ENCODE measurements at regions not wholly inside any gene's neighbourhood (a gene's known extent, or its start where the extent isn't known, plus 50 kb on each side); places are given as distances from the start of the nearest gene placed in this dataset.
"Not testable (repeated sequence)": the region's sequence is repeated elsewhere in the genome, so short reads cannot be mapped to it uniquely, and the experiment has no call there.

DNA sequence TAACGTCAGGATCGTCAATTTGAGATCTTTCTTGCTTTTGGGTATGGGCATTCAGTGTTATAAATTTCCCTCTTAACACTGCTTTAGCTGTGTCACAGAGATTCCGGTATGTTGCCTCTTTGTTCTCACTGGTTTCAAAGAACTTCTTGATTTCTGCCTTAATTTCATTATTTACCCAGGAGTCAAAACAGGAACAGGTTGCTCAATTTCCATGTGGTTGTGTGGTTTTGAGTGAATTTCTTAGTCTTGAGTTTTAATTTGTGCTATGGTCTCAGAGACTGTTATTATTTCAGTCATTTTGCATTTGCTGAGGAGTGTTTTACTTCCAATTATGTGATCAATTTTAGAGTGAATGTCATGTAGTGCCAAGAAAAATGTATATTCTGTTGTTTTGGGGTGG lies 153.1 kb downstream of the PCDH17 start:
- no peak for DNase-seq

DNA sequence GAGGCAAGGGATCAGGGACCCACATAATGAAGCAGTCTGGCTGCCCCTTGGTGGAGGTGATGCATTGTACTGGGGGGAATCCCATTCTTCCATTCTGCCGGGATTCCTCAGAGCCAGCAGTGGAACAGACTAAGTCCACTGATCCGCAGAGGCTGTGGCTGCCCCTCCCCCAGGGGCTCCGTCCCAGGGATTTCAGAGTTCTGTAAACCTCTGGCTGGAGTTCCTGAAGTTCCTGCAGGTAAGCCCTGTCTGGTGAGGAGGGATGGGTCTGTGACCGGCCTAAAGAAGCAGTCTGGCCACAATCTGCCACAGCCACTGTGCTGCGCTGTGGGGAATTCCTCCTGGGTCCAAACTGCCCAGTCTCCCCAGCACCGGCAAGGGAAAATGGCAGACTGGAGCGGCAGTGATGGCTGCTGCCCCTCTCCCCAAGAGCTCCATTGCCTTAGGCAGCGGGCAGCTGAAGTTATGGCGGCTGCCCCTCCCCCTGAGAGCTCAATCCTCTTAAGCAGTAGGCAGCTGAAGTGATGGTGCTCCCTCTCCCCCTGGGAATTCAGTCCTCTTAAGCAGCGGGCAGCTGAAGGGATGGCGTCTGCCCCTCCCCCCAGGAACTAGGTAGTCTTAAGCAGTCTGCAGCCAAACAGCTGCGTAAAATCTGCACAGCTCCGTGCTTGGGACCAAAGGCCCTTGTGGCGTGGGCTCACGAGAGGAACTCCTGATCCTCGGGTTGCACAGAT lies 155.7 kb downstream of the PCDH17 start:
- no peak for DNase-seq

DNA sequence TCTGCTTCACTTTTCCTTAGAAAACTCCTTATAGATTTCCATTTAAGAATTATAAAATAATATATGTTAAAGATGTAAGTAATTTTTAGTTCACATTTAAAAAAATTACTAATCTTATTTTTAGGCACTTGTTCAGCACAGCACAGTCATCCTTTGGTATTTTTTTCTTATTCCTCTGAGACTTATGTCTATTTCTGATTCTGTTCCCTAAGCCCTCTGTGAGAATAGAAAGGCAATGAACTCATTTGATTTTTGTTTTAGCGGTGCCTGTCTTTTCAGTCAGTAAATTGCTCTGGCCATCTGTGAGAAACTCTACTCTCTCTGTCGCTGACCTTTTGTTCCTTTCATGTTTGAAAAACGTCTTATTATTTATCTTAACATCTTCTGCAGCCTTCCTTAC lies 168.1 kb downstream of the PCDH17 start:
- no peak for DNase-seq

DNA sequence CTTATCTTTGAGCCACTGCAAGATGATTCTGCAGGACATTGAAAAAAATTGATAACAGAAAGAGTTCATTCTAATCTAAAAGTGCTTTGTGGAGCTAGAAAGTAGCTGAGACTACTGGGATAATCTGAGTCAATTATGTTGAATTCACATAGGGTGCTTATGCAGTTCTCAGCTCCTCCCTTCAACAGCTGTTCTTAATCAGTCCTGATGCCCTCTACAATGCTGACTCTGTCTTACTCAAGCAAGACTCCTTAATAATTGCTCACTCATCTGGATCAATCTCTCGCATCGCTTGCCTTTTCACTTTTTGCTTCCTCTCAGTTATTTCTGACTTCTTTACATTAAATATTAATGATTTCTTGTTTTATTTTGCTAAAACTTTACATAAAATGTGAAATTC lies 182.1 kb downstream of the PCDH17 start:
- DNase-seq: peak; percentile 52

DNA sequence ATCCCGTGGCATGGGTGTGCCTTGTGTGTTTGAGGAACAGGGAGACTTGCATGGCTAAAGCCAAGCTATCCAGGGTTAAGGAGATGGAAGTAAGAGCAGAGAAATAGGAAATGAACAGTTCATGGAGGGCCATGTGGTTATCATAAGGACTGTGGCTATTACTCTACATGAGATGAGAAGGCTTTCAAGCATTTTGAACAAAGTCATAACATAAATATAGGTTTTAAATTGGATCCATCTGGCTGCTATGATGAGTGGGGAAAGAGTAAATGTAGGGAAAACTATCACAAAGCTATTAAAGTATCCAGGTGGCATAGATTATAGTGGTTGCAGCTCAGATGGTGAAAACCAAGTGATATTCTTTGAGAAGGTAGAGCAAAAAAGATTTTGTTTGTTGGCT lies 184.1 kb downstream of the PCDH17 start:
- no peak for DNase-seq

DNA sequence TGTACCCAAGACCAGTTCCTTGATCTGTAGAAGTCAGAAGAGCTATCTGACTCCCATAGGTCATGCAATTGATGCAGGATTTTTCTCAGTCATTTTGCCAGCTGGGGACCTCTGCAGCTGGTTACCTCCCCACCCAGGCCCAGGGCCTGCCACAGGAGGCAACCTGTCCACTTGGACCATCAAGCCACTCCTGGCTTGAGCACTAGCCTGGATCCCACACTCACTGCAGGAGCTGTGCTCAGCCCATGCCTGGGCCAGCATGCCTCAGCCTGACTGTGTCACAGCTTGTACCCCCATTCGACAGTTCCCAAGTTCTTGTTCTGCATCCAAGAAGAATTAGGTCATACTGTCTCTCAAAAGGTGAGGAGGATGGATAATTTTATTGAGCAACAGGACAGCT lies 189.4 kb downstream of the PCDH17 start:
- no peak for DNase-seq

DNA sequence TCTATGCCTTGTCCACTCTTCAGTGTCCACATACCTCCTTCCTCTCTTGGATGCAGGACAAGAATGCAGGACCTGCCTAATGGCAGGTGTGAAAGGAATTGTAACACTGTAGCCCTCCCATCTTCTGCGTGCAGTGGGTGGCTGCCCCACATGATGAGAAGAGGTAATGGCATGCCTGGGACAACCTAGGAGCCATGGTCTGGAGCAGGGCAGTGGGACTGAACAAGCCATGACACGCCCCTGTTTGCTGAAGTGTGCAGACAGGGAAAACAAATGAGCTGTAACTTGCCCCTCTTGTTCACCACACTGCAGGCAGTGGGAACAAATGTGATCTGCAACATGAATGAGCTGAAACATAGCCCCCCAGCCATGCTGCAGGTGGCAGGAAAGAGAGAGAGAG lies 192.2 kb downstream of the PCDH17 start:
- DNase-seq: no peak

DNA sequence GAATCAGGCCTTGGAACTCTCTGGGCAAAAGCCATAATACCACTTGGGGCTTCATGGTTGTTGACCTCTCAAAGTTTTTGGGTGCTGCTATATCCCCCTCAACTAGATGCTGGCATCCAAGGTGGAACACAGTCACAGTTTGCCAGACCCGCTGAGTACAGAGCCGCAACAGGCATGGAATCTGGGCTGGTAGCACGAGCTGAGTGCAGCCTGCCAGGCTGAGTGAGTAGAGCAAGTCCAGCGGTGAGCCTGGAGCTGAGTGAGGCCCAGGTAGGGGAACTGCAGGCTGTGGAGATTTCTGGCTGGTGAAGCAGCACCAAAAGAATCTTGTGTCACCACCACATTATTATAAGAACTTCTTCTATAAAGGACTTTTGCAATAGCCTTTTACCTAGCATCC lies 192.6 kb downstream of the PCDH17 start:
- DNase-seq: no peak

DNA sequence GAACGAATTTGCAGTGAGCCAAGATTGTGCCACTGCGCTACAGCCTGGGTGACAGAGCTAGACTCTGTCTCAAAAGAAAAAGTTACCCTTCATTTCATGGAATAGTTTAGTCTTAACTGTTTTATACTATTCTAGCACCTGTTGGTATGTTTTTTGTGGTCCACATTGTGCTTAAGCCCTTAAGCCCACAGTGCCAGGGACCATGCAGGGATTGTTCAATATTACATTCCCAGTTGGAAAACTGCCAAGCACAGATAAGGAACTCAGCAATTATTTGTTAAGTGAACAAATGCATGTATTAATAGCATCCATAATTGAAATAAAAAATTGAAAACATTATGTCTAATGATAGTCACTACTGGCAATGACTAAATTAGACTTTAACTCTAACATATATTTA lies 193.5 kb downstream of the PCDH17 start:
- DNase-seq: no peak

DNA sequence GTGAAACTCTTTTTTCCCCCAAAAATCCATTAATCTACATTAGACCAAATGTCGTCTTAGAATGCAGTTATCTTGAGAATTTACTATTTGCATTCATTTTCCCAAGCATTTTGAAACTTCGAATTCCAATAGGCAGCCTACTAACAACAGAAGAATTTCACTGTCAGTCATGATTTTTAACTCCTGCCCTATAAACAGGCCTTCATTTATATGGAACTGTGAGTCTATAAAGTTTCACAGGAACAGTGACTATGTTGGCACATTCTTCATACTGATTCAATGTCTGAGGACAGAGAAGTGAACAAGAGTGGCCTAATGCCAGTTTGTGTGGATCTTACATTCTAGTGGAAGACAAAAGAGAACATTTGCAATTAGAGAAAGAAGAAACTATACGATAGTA lies 198.0 kb downstream of the PCDH17 start:
- no peak for DNase-seq

DNA sequence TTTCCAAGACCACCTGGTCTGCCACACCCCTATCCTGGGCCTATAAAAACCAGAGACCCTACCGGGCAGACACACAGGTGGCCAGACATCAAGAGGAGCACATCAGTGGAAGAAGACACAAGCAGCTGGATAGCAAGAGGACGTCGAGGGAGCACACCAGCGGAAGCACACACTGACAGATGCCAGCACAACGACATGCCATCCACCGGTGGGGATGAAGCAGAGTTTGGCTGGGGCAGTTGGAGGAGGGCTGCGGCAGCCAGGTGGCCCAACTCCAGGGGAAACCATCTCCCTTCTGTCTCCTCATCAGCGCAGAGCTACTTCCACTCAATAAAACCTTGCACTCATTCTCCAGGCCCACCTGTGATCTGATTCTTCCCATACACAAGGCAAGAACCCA lies 200.6 kb downstream of the PCDH17 start:
- no peak for DNase-seq

DNA sequence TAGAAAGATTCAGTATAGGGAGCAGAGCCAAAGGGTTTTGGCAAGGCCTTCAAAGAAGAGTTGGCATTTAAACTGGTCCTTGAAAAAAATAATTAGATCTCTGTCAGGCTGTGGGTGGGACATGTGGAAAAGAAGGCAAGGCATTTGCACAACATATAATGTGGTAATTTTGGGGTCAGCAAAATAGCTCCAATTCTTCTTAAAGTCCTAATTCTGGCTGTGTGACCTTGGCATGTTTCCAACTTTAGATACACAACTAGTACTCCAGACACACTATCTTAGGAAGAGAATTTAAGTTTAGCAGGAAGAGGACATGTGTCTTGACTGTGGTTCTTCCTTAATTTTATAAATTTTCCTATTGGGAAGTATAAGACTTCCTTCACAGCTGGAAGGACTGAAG lies 206.3 kb downstream of the PCDH17 start:
- DNase-seq: no peak

DNA sequence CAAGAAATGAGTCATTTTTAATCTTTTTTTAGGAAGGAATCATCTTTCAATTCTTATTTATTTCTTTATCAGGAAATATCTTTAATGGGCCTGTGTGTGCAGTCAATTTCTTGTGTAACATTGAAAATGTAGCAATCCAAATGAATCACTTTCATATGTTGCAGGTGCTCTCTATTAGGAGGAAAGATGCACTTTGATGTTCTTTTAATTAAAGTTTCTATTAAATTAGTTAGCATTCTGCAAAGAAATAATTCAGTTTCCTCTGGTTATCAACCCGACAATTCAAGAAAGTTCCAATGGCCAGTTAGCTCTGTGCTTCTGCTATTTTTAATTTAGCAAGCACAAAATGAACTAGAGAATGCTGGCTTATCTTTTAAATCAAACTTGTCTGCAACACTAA lies 212.0 kb downstream of the PCDH17 start:
- no peak for DNase-seq

DNA sequence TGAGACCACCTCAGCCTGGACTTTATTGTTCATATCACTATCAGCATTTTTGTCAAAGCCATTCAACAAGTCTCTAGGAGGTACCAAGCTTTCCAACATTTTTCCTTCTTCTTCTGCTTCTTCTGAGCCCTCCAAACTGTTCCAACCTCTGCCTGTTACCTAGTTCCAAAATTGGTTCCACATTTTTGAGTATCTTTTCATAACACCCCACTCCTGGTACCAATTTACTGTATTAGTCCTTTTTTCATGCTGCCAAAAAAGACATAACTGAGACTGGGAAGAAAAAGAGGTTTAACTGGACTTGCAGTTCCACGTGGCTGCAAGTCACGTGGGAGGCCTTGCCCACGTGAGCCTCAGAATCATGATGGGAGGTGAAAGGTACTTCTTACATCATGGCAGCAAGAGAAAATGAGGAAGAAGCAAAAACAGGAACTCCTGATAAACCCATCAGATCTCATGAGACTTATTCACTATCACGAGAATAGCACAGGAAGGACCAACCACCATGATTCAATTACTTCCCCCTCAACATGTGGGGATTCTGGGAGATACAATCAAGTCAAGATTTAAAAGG lies 215.1 kb downstream of the PCDH17 start:
- peak; percentile 46 for DNase-seq

DNA sequence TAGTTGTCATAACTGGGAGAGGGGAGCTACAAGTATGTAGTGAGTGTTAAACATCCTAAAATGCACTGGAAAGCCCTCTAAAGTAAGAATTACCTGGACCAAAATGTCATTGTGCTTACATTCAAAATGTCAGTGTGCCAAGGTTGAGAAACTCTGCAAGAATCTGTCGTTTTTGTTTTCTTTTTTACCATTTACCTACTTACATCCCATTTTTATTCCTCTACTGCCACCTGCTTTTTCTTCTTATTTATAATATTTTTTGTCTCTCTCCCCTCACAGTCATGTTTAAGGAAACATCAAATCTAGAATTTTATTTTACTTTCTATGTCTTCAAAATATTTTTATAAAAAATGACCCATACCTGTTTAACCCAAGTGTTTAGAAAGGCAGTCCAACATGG lies 226.4 kb downstream of the PCDH17 start:
- peak; percentile 51 for DNase-seq

DNA sequence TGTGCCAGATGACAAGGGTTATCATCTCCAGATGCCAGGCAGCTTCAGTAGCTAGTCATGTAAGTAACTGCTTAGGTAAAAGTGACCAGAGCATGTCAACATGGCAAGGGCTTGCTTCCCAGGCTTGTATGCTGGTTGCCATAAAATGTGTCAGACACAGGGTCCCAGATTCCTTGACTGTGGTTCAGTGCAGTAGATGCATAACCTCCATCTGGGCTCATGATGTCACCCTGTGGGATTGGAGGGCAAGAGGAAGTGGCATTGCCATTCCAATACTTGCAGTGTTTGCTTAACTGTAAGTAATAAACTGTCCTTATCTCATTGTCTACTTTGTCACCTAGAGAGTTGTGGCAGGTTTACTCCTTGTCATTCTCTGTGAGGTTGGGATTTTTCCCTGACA lies 226.8 kb downstream of the PCDH17 start:
- peak; percentile 45 for DNase-seq

DNA sequence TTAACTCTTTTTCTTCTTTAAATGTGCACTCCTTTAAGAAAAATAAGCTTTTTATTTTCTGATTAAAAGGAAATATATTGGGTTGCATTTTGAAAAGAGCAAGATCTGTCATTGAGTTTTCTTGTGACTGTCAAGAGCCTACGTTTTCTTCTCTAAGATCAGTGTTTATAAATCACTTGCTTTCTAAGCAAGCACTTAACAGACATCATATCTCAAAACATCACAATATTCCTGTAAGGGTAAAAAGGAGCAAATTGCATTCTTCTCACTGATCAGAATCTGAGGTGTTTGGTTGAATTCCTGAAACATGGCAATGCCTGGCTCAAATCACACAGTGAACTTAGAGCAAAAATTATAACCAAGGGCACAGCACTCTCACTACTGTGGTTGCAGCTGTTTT lies 231.3 kb downstream of the PCDH17 start:
- no peak for DNase-seq

DNA sequence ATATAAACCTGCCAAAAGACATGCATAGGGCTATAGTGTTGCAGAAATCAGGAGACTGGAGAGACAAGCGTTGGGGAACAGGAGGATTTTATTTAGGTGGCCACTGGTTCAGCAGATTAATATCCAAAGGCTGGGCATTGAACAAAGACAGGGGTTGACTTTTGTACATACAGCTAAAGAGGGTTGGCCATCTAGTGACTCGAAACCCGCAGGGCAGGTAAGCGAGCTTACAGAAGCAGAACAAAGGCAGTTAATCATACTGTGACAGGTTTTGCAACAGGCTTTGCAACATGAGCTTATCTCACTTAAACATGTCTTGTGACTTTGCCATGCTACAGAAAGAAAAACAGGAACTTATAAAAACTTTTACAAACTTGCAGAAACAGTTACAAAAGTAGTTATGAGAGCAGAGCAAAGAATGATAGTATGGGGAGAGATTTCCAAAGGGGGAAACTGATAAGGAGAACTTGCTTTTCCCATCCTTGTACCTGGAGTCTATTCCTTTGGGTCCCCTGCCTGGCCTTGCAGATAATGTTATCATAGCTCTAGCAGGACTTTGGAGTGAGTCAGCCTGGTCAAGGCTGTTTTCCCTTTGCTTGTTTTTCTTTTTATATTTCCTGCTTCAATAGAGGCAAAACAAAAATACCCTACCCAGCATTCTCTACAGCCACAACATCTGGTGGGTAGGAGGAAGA lies 234.2 kb downstream of the PCDH17 start:
- DNase-seq: peak; percentile 97

DNA sequence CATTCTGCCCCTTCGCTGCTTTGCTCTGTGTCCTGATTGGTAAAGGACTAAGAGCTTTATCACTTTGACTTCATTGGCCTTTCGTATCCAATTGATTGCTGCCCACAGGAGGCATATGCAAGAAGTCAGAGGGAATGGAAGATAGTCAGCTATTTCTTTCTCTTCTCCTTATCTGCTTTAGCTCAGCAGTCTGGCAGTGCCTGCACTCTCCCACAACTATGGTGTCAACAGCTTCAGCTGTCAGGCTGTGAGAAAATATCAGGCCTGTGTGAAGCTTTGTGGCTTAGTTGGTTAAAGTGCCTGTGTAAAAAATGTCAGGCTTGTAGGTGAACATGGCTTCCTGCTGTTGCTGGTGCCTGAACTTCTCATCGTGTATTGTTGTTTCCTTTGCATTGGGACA lies 243.0 kb downstream of the PCDH17 start:
- peak; percentile 94 for DNase-seq

DNA sequence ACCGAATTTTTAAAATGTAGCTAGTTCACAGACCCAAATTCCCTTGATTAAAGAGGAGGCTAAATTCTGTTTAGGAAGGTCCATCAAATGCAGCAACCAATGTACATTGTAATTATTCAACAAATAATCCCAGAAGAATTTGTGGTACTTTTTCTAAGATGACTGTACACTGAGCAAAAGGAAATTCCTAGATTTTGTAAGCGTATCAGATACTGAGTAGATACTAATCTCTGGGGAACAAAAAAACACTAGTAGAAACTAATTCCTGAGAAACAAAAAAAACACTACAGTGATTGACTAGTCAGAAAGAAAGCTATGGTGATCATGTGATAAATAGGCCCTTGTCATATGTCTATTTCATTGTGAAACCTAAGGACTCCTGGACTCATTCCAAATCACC lies 246.1 kb downstream of the PCDH17 start:
- DNase-seq: no peak

DNA sequence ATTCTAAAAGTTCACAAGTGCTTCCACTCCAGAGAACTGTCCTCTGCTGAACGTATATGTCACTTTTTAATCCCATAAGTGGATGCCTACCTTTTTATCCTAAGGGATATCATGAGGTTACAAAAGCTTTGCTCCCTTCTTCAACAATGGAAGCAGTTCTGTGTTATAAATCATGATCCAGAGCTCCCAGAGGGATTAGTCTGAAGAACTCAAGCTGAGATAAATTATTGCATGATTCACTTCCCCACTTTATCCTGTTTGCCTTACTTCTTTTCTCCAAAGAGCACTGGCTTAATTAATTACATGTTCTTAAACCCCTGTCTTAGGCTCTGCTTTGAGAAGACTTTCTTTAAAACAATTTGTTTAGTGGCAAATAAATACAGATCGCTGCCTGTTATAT lies 246.7 kb downstream of the PCDH17 start:
- no peak for DNase-seq

DNA sequence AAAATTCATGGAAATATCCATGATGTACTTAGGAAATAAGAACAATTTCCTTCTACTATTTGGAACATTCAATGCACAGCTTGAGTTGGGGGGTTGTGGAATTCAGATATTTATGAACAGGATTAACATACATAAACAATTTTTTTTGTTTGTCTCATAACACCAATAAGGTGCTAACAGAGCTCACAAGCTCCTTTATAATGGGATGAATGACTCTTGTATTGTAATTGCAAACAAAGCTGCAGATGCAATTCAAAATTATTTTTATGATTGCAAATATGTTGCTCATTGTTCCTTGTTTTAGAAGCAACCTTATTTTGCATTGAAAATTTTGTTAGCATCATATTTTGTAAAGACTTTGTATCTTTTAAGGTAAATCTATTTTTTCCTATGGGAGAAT lies 265.7 kb downstream of the PCDH17 start:
- DNase-seq: no peak

DNA sequence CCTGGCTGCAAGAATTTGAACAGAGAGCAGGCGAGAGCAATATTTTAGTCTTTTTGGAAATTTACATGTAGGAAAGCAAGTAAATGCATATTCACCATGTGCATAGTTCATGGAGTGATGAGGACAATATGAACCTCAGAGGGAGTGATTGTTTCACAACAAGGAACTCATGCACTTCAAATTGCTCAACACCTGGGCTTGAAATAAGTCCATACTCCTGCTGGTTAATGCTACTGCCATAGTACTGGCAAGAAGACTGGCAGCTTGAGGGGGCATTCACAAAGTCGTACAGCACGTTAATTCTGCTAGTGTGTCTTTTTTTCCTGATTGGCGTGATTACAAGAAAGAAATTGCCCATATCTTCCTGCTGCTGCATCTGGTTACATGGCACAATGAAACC lies 267.6 kb downstream of the PCDH17 start:
- DNase-seq: no peak

DNA sequence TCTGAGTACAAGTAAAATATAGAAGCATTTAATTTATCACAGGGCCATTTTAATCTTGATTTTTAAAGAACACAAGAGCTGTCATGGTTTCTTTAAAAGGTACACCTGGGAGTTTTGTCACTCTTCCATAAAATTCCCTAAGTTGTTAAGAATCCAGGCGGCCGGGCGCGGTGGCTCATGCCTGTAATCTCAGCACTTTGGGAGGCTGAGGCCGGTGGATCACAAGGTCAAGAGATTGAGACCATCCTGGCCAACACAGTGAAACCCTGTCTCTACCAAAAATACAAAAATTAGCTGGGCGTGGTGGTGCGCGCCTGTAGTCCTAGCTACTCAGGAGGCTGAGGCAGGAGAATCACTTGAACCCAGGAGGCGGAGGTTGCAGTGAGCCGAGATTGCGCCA lies 278.3 kb downstream of the PCDH17 start:
- DNase-seq: not testable (repeated sequence)

DNA sequence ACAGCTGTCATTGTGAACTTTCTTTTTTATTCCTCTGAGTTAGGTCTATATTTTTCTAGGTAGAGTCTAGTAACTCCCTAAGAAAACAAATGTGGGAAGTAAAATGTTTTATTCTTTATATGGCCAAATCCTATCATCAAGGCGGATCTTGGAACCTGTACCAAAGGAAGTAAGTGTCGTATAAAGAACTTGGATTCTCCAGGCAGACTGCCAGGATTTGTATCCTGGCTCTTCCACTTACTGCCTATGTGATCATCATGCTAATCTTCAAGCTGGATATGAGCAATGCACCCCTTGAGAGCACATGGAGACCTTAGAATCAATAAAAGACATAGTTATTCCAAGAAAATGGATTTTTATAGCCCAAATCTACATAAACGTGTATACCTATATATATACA lies 286.5 kb downstream of the PCDH17 start:
- DNase-seq: no peak

Measured in OCI-M1 (cell line).